ENCODE measurements at regions not wholly inside any gene's neighbourhood (a gene's known extent, or its start where the extent isn't known, plus 50 kb on each side); places are given as distances from the start of the nearest gene placed in this dataset.
"Not testable (repeated sequence)": the region's sequence is repeated elsewhere in the genome, so short reads cannot be mapped to it uniquely, and the experiment has no call there.

- TF ChIP-seq CTCF (IDR thresholded peaks at IDR 0.05) = no peak
- TF ChIP-seq POLR2A (IDR thresholded peaks at IDR 0.05) = no peak
- H3K36me3 ChIP-seq = no peaks in the 10 kb centered on the region
- no peak for DNase-seq
- 79 to 94% methylated on average over 3 of the region's 3 CpGs for WGBS, 2 donors
- H3K27me3 ChIP-seq = no peaks in the 10 kb centered on the region
- H3K9me3 ChIP-seq = no peaks in the 10 kb centered on the region
- intact Hi-C loops (cut with DNase I) = no loop called here
- H3K4me3 ChIP-seq (replicated peaks in 1 of 3) = no peak overlapping the region
- H3K4me1 ChIP-seq = no peaks in the 10 kb centered on the region
- no peak overlapping the region for H3K27ac ChIP-seq
Measured at GRCh38 chr6:119758385-119758784, 408.8 kb upstream of the MAN1A1 start.

GRCh38 chr6:119757467-119757866 is 407.9 kb upstream of the MAN1A1 start:
- intact Hi-C loops (cut with DNase I) = no loop called here
- H3K36me3 ChIP-seq = no peaks in the 10 kb centered on the region
- TF ChIP-seq CTCF (IDR thresholded peaks at IDR 0.05) (no peak), POLR2A (IDR thresholded peaks at IDR 0.05) (no peak)
- H3K27ac ChIP-seq = no peak overlapping the region
- no peaks in the 10 kb centered on the region for H3K27me3 ChIP-seq
- no peak for DNase-seq
- H3K4me1 ChIP-seq = no peaks in the 10 kb centered on the region
- no peaks in the 10 kb centered on the region for H3K9me3 ChIP-seq
- WGBS, 2 donors = 85 to 90% methylated on average over 2 of the region's 2 CpGs
- H3K4me3 ChIP-seq (replicated peaks in 1 of 3) = no peak overlapping the region

- intact Hi-C loops (cut with DNase I) = loop anchor here (10.0 kb wide), 1 partner anchor 225 kb away; no protein-coding TSS in a partner anchor
- WGBS, 2 donors = 90 to 91% methylated on average over 4 of the region's 4 CpGs
Measured at GRCh38 chr6:119749335-119749734, 399.8 kb upstream of the MAN1A1 start.

GRCh38 chr6:119748535-119748934 is 399.0 kb upstream of the MAN1A1 start:
- not testable (repeated sequence) for H3K9me3 ChIP-seq; H3K4me3 ChIP-seq (replicated peaks in 1 of 3); H3K27ac ChIP-seq; DNase-seq; H3K4me1 ChIP-seq; H3K36me3 ChIP-seq; H3K27me3 ChIP-seq
- 84 to 87% methylated on average over 3 of the region's 3 CpGs for whole genome bisulfite sequencing, 2 donors
- intact Hi-C loops (cut with DNase I) = loop anchor here (10.0 kb wide), 1 partner anchor 226 kb away; no protein-coding TSS in a partner anchor

More at GRCh38 chr6:119749335-119749734, 399.8 kb upstream of the MAN1A1 start:
- Histone ChIP-seq H3K4me1 (no peaks in the 10 kb centered on the region), H3K27ac (no peak overlapping the region), H3K27me3 (no peaks in the 10 kb centered on the region), H3K4me3 (replicated peaks in 1 of 3) (no peak overlapping the region), H3K9me3 (no peaks in the 10 kb centered on the region), H3K36me3 (no peaks in the 10 kb centered on the region)
- TF ChIP-seq POLR2A (IDR thresholded peaks at IDR 0.05) = no peak
- no peak for TF ChIP-seq CTCF (IDR thresholded peaks at IDR 0.05)
- DNase-seq = no peak

- no peaks in the 10 kb centered on the region for H3K36me3 ChIP-seq
- peak; percentile 65 to 66 for DNase-seq
- WGBS, 2 donors = 16 to 22% methylated on average over 6 of the region's 6 CpGs
- no peaks in the 10 kb centered on the region for H3K4me1 ChIP-seq
- intact Hi-C loops (cut with DNase I) = loop anchor here (10.0 kb wide), 1 partner anchor 233 kb away; no protein-coding TSS in a partner anchor
- H3K4me3 ChIP-seq (replicated peaks in 1 of 3) = no peak overlapping the region
- TF ChIP-seq POLR2A (IDR thresholded peaks at IDR 0.05) = no peak
- TF ChIP-seq CTCF (IDR thresholded peaks at IDR 0.05) = peak; percentile 48 to 84 (median 80)
- no peaks in the 10 kb centered on the region for H3K27me3 ChIP-seq
- H3K27ac ChIP-seq = no peak overlapping the region
- no peaks in the 10 kb centered on the region for H3K9me3 ChIP-seq
Measured at GRCh38 chr6:119742188-119742803, 392.7 kb upstream of the MAN1A1 start.
